Left hindlimb (tissue), 1 donor: ENCODE measurements at regions not wholly inside any gene's neighbourhood (a gene's known extent, or its start where the extent isn't known, plus 50 kb on each side); places are given as distances from the start of the nearest gene placed in this dataset.

Experiments used
- DNase-seq: peaks from one replicate; pipeline ENCODE4 v3.0.0-alpha.2; 2018

DNA sequence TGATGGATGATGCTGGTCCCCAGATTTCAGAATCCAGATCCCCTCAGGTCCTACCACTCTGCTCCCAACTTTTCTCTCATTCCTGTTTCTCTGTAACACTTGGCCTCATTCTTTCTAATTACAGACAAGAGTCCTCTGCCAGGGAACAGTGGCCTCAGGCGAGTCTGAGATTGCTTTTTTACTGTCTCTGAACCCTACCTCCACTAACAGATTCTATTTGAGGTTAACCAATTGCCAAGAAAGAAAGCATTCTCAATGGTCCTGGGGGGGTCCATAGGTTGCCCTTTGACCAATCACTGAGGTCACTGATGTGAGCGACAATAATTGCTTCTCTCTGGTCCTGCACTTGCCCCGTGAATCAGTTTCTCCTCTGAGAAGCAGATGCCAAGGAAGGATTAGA lies 145.2 kb upstream of the TMEM108 start:
- DNase-seq: no peak

- DNase-seq: no peak
These were observed 156.3 kb upstream of the TMEM108 start for GRCh38 chr3:132881756-132882409.

DNA sequence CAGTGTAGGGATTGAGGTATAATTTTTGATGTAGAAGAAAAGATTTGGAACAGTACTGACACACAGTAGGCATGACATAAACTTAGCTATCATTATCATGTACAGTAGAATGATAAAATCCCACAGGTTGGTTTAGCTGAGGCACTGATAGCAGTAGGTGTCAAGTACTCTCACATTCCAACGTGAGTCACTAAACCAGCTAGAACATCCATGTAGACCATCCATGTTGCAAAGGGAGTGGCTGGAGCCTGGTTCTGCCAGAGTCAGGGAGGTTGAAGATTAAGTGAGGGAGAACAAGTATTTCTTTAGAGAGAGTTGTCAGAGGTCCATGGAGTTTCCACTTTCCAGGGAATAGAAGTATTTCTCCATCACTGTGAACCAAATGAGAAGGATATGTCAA lies 157.2 kb upstream of the TMEM108 start:
- DNase-seq: no peak

- no peak for DNase-seq
These were observed 157.4 kb upstream of the NPHP3 start for GRCh38 chr3:132879656-132880055.

DNA sequence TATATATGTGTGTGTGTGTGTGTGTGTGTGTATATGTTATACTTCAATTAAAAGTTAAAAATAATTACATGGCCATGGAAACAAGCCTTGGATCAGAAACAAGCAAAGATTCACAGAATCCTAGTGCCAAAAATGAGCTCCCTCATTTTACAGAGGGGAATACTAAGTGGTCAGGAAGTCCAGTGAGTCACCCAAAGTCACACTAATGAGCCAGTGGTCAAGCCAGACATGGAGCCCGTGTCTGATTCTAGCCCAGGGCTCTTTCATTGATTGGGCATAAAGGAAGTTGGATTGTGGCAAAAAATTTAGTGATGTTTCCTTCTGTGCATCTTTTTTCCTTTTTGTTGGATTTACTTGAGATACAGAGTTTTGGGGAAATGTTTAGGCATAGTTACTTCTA lies 152.5 kb upstream of the NPHP3 start:
- DNase-seq: no peak

GRCh38 chr3:132872711-132873110 lies 150.5 kb upstream of the NPHP3 start:
- DNase-seq: no peak

GRCh38 chr3:132871956-132872355 lies 149.7 kb upstream of the NPHP3 start:
- no peak for DNase-seq

GRCh38 chr3:132870541-132870940 lies 148.3 kb upstream of the NPHP3 start:
- DNase-seq: no peak

- no peak for DNase-seq
These were observed 145.7 kb upstream of the NPHP3 start for GRCh38 chr3:132867956-132868355.

DNA sequence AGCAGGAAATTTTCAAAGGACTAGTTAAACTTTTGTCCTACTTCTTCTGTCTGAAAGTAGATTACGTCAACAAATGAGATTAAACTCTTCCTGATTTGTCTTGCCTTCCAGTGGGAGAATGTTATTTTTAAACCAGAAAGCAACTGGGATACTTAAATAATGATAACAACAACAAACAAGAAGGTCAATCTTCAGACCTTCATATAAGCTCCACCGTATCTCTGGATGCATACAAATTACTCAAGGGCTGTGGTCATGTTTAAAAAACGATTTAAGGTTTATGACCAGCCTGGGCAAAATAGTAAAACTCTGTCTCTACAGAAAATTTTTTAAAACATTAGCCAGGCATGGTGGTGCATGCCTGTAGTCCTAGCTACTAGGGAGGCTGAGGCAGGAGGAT lies 145.3 kb upstream of the NPHP3 start:
- DNase-seq: no peak

DNA sequence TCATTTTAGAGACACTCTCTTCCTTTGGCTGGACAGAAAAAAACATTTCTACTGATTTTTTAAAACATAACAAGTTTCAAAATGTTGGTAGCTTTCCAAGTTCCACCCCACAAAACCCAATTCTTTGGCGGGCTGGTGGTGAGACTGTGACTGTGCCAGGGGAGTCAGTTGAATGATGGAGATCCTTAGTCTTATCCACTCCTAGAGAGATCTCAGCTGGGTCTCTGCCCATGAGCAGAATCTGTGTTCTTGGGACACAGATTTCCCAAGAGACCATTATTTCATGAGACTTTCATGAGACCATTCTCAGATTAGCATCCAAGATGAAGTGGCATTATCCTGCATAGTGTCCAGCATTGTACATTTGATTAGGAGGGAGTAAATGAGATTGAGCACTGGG lies 135.1 kb upstream of the NPHP3 start:
- DNase-seq: no peak

GRCh38 chr3:132854856-132855535 lies 132.8 kb upstream of the NPHP3 start:
- DNase-seq: no peak

DNA sequence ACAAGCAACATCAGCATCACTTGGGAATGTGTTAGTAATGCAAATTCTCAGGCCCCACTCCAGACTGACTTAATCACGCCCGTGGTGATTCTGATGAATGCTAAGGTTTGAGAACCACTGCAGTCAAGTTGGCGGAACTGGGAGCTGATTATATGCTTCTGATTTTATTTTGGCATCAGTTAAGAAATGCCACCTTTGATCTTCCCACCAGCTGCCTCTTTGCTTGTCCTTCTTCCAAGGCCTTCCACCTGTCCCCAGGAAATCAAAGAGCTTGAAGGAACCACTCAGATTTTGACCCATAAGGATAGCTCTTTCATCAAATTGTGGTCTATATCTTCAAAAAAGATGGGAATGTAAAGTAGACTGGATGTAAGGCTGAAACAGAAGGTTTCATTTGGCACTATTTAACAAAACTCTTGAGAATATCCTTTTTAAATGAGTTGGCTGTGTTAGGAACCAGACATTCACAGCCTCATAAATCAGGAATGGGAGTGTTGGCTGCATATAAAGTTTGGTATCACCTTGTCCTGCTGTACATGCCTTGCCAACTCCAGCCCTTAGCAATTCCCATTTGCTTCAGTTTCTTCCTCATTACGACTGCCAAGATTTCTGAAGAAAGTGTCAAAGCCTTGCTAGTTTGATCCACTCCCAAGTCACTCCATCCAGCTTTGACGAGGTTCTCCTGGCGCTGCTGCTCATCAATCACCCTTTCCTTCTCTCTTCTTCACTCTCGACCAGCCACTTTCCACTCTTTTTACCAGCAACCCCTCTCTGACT lies 125.8 kb upstream of the NPHP3 start:
- DNase-seq: no peak

DNA sequence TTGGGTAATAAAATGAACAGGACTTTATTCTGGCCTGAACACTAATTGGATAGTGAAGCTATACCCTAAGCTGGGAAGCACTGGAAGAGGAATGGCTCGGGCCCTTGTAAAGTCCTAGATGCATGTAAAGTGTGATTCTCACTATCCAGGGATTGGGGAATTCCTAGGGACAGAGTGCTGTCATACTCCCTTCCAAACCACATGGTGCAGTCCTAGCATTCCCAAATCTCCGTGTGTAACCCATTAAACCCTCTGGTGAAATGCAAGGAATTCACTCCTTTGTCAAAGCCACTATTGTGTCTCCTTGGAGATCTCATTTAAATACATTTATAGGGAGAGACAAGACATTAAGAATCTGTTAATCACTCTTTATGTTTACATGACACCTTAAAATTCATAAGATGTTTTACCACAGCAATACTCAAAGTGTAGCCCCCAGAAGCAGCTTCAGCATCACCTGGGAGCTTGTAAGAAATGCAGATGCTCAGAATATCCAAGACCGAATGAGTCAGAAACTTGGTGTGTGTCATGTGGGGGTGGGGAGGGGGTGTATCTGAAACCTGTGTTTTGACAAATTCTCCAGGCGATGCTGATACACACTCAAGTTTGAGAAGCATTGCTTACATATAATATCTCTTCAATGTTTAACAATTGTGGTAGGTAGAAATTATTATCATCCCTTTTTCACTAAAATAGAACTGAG lies 121.8 kb upstream of the NPHP3 start:
- no peak for DNase-seq

GRCh38 chr3:132843349-132843748 lies 121.1 kb upstream of the NPHP3 start:
- DNase-seq: no peak

- DNase-seq: no peak
These were observed 119.4 kb upstream of the NPHP3 start for GRCh38 chr3:132841621-132842020.

DNA sequence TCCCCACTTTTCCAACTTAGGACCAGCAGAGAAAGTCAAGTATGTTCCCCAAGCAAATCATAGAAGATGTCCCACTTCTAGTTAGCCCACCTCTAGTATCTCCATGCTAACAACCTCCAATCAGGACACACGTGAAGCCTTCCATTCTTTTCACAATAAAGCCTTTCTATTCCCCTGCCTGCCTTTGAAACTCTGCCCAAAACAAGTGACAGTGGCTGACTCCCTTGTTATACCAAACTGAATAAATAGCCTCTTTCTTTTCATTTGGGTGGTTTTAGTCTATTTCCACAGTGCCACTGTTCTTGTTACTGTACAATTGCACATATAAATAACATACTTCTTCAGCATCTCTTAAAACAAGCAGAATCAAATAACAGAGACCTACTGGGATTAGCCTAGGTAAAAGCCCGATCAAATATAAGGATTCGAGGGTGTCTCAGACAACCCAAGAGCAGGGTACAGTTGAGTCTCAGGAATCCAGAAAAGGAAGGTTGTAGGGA lies 118.0 kb upstream of the NPHP3 start:
- no peak for DNase-seq

GRCh38 chr3:132838477-132838876 lies 116.3 kb upstream of the NPHP3 start:
- DNase-seq: no peak

- no peak for DNase-seq
These were observed 115.4 kb upstream of the NPHP3 start for GRCh38 chr3:132837615-132838014.

DNA sequence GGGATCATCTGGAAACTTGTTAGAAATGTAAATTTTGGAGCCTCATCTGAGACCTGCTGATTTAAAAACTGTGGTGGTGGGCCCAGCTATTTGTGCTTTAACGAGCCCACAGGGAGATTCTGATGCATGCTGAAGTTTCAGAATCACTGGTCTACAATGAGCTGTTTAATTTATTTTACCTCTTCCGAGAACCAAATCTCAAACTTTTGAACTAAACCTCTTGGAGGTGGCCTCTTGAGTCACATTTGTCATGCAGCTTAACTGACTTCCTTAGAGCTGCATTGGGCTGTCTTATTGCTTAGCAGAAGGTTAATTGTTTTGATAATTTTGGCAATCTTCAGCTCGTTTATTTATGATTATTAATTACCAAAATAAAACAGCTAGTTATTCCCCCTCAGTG lies 112.1 kb upstream of the NPHP3 start:
- no peak for DNase-seq

DNA sequence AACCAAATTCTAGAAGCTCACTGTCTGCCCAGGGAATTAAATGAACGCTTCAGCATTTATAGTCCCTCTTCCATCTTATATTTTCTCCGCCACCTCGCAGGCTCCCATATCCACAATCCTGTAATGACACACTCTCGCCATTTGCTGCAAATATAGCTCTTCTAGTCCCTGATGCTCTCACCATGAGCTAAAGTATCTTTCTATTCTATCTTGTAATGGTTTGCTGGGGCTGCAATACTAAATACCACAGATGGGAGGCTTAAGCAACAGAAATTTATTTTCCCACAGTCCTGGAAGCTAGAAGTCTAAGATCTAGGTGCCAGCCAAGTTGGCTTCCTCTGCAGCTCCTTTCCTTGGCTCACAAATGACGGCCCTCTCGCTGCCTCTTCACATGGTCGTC lies 106.9 kb upstream of the NPHP3 start:
- DNase-seq: no peak

- DNase-seq: no peak
These were observed 100.6 kb upstream of the NPHP3 start for GRCh38 chr3:132822837-132823236.

DNA sequence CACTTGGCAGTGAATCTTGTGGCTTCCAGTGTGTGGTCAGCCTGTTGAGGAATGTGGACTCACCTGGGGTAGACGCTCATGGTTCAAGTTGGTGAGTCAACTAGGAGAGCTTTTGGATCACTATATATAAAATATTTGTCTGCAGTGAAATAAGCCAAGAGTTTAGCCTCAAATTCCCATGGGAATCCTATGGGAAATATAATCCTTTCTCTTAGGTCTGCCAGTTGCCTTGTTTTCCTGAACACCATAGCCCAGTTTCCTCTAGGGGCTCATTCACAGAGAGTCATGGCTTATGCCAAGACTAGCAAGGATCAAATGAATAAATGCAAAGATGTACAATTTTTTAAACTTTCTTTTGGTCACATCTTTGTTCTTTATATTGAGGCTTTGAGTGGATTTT lies 100.1 kb upstream of the NPHP3 start:
- DNase-seq: no peak
